ENCODE measurements at regions not wholly inside any gene's neighbourhood (a gene's known extent, or its start where the extent isn't known, plus 50 kb on each side); places are given as distances from the start of the nearest gene placed in this dataset.

DNA sequence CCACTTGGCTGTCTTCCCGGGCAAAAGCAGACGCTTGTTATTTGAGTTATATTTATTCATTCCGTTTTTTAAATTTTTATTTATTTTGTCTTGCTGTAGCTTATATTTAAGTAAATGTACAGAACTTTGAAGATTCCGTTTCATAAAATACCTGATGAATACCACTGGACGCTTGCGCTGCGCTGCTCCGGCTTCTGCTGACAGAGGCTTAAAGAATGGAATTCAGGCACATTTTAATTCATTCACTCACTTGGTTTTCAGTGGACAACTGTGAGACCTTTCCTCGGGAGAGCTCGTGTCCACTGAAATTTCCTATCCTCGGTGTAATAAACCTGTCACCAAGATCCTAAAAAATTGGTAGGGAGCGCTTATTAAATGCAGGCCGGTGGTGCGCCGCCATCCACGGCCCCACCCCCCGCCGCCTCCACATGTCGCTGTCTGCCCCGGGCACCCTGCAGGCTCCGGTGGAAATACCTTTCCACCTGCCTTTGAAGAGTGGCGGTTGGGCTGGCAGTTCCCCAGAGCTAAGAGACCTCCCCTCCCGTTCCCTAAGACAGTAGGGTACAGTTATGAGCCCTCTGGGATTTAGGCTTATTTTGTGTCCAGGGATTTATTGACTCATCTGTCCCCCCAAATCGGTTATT lies 62.5 kb upstream of the UBE2E1 start:
- no peak for DNase-seq (ENCODE audit: low read depth in 2 of 2)

DNA sequence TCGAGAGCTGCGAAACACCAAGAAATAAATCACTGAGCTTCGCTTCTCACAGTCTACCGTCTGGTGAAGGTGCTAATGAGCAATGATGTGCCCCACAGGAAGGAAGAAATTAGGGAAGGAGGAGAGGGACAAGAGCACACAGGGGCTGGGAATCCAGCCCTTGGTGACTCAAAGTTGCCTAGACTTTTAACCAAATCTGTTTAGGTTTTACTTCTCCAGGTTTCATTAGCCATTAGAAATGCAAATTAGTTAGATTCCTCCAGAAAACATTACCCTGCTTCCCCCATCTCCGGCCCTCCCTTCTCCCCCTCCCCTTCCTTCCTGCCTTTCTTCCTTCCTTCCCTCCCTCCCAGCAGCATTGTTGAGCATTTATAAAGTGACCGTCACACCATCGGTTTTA lies 59.3 kb upstream of the UBE2E1 start:
- no peak for DNase-seq (ENCODE audit: low read depth in 2 of 2)

DNA sequence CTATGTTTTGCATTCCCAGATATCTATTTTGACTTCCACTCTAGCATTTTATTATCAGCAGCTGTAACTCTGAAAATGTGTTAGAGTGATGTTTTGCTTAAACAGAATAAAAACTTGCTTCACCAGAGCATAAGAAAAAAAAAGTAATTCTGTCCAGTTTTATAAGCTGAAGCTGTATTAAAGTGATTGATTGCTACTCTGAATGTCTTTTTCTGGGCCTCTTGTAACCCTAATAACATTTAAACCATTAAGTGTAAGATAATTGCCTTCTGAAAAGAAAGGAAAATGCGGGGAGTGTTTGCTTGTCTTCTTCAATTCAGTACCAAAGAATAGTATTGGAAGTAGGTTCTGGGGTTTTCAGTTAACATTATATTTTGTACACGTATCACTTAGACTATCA lies 57.9 kb upstream of the UBE2E1 start:
- no peak for DNase-seq (ENCODE audit: low read depth in 2 of 2)

DNA sequence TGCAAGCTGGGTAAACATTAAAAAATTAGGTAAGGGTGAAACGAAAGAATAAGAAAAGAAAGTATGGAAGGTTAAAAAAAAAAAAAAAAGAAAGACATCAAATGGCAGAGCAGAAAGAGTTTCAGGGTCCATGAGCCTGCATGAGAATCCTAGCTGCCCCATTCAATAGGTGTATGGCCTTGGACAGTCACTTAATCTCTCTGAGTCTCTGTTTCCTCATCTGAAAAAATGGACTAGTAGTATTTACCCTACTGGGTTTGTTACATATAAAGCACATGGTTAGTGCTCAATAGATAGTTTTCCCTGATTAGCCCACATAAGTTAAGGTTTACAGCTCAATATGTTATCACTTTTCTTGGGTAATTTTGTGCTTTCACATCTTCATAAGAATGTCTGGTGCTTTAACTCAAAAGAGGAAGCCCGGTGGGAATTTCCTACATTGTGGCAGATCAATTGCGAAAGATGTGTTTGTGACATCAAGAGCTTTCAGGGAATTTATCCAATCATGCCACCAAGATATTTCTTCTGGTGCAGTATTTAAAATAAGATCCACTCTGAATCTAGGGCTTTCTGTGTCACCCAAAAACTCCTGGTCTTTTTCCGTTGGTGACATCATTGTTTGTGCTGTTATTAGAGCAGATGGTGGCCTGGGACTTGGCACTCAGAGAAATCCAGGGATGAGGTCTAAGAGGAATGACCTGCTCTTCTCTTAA lies 57.2 kb upstream of the UBE2E1 start:
- no peak for DNase-seq (ENCODE audit: low read depth in 2 of 2)

DNA sequence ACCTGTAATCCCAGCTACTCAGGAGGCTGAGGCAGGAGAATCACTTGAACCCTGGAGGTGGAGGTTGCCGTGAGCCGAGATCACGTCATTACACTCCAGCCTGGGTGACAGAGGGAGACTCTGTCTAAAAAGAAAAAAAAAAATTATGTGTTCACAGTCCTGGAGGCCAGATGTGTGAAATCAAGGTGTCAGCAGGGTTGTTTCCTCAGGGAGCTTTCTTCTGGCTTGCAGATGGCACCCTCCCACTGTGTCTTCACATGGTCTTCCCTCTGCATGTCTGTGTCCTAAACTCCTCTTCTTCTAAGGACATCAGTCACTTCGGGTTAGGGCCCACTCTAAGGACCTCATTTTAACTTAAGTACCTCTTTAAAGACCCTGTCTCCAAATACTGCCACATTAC lies 56.1 kb upstream of the UBE2E1 start:
- no peak for DNase-seq (ENCODE audit: low read depth in 2 of 2)

DNA sequence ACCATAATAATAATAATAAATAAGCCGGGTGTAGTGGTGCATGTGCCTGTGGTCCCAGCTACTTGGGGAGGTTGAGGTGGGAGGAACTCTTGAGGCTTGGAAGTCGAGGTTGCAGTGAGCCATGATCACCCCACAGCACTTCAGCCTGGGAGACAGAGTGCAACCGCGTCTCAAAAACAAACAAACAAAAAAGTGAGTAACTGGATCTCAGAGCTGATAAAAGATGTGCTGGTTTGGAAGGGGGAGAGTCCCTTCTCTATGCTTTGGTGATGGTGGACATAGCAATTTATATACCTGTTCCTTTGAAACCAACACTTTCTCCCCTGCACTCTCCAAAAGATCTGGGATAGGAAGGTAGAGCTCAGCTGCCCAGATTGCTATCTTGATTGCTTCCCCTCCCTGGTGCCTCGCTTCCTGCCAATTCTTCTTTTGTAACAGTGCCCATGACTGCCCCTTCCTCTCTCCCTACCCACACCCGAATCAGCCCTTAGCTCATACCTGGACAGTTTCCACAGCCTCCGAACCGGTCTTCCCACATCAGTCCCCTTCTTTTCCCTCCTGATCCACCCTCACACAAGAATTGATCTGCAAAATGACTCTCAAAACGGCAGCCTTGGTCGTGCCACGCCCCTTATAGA lies 55.1 kb upstream of the UBE2E1 start:
- no peak for DNase-seq (ENCODE audit: low read depth in 2 of 2)

DNA sequence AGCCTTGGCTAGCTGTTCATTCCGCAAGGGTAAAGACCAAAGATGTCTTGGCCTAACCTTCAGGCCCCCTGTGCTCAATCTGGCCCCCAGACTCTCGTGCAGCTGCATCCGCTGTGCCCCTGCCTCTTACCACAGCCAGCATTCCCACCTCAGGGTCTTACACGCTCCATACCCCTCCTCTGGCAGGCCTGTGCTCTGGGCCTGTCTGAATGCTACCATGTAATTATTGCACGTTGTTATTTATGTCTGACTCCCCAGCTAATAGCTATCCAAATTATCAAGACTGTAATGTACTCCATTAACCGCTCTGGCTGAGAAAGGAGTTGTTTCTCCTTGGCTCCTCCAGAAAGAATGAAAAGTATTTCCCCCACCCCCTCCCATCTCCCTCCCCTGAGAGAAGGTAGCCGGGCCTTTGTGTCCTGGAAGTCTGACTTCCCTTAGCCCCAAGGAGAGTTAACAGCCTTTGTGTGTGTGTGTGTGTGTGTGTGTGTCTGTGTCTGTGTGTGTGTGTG lies 54.5 kb upstream of the UBE2E1 start:
- no peak for DNase-seq (ENCODE audit: low read depth in 2 of 2)

DNA sequence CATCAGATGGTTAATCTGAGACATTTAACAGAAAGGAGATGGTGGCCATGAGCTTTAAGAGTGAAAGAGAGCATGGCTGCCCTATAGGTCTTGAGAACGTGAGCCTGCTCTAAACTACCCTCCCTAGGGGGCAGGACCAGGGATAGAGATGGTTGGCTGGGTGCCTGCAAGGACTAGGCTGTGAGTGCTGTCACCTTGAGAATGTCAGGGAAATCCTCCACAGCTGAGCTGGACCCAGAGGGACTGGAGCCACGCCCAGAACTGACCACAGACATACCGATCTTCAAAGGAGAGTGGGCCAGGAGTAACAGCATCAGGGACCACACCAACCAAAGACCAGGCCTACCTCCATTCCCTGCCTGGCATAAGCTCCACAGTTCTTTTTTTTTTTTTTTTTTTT lies 53.6 kb upstream of the UBE2E1 start:
- DNase-seq (ENCODE audit: low read depth in 2 of 2): no peak

DNA sequence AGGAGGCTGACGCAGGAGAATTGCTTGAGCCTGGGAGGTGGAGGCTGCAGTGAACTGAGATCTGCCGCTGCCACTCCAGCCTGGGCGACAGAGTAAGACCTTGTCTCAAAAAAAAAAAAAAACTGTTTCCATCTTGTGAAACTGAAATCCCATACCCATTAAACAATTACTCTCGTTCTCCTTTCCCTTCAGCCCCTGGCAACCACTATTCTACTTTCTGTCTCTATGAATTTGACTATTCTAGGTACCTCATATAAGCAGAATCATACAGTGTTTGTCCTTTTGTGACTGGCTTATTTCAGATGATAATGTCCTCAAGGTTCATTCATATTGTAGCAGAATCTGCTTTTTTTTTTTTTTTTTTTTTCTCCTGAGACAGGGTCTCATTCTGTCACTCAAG lies 51.5 kb upstream of the UBE2E1 start:
- no peak for DNase-seq (ENCODE audit: low read depth in 2 of 2)
